Activated CD8-positive, alpha-beta memory T cell treated with anti-CD3 and anti-CD28 coated beads for 36 hours (primary cell): ENCODE measurements at regions not wholly inside any gene's neighbourhood (a gene's known extent, or its start where the extent isn't known, plus 50 kb on each side); places are given as distances from the start of the nearest gene placed in this dataset.
"Not testable (repeated sequence)": the region's sequence is repeated elsewhere in the genome, so short reads cannot be mapped to it uniquely, and the experiment has no call there.

Source experiments
- CTCF ChIA-PET: fragments of 350-600 bp; sonication (Branson Sonifier 250); formaldehyde crosslinking; loops from one replicate; lab custom pipeline; 2021; ENCODE audit warnings: antibody characterized with exemption; lab: Charles Lee
- POLR2A ChIA-PET: fragments of 350-600 bp; sonication (Branson Sonifier 250); formaldehyde crosslinking; loops from one replicate; lab custom pipeline; 2021; ENCODE audit warnings: antibody characterized with exemption; lab: Charles Lee

GRCh38 chr7:112540839-112541577 lies 60.2 kb downstream of the LSMEM1 start:
- ChIA-PET CTCF (no interaction called here), POLR2A (no interaction called here)

- CTCF ChIA-PET: no interaction called here
- POLR2A ChIA-PET: no interaction called here
Measured at GRCh38 chr7:112546723-112547513, 66.1 kb downstream of the LSMEM1 start.

- POLR2A ChIA-PET: no interaction called here
- CTCF ChIA-PET: no interaction called here
Measured at GRCh38 chr7:112547916-112548315, 67.1 kb downstream of the LSMEM1 start.

- ChIA-PET CTCF (interaction anchor here (1.0 to 1.9 kb wide), 4 partner anchors 11 to 871 kb away, joined by 3 to 7 read pairs (median 4); no protein-coding TSS in a partner anchor), POLR2A (no interaction called here)
Measured at GRCh38 chr7:112550468-112551060, 69.8 kb downstream of the LSMEM1 start.

GRCh38 chr7:112551521-112551920 lies 70.7 kb downstream of the LSMEM1 start:
- CTCF ChIA-PET: interaction anchor here (1.2 to 1.9 kb wide), 3 partner anchors 10 to 870 kb away, joined by 3 to 7 read pairs (median 5); no protein-coding TSS in a partner anchor
- POLR2A ChIA-PET: not testable (repeated sequence)

- CTCF ChIA-PET: no interaction called here
- POLR2A ChIA-PET: no interaction called here
Measured at GRCh38 chr7:112554591-112554990, 73.8 kb downstream of the LSMEM1 start.

GRCh38 chr7:112556633-112557032 lies 75.8 kb downstream of the LSMEM1 start:
- ChIA-PET CTCF (interaction anchor here (1.0 kb wide), 1 partner anchor 17 kb away, joined by 3 read pairs; no protein-coding TSS in a partner anchor), POLR2A (interaction anchor here (0.9 kb wide), 1 partner anchor 226 kb away, joined by 3 read pairs; no protein-coding TSS in a partner anchor)

- ChIA-PET POLR2A (no interaction called here), CTCF (no interaction called here)
Measured at GRCh38 chr7:112566442-112567324, 85.9 kb downstream of the LSMEM1 start.

- CTCF ChIA-PET: no interaction called here
- POLR2A ChIA-PET: no interaction called here
Measured at GRCh38 chr7:112567388-112567787, 86.6 kb downstream of the LSMEM1 start.

GRCh38 chr7:112571852-112572607 lies 91.2 kb downstream of the LSMEM1 start:
- POLR2A ChIA-PET: no interaction called here
- CTCF ChIA-PET: no interaction called here

- ChIA-PET CTCF (interaction anchor here (0.9 kb wide), 1 partner anchor 16 kb away, joined by 3 read pairs; no protein-coding TSS in a partner anchor), POLR2A (interaction anchor here (0.6 kb wide), 1 partner anchor 514 kb away, joined by 3 read pairs; the partner anchor contains the start of gene GPR85)
Measured at GRCh38 chr7:112572669-112573301, 92.0 kb downstream of the LSMEM1 start.

- ChIA-PET CTCF (interaction anchor here (0.9 kb wide), 1 partner anchor 17 kb away, joined by 3 read pairs; no protein-coding TSS in a partner anchor), POLR2A (interaction anchor here (0.6 kb wide), 1 partner anchor 513 kb away, joined by 3 read pairs; the partner anchor contains the start of gene GPR85)
Measured at GRCh38 chr7:112573302-112574039, 92.7 kb downstream of the LSMEM1 start.

- ChIA-PET CTCF (no interaction called here), POLR2A (no interaction called here)
Measured at GRCh38 chr7:112575864-112576263, 95.1 kb downstream of the LSMEM1 start.

- ChIA-PET POLR2A (no interaction called here), CTCF (no interaction called here)
Measured at GRCh38 chr7:112579388-112579787, 98.6 kb downstream of the LSMEM1 start.

GRCh38 chr7:112580717-112581435 lies 100.1 kb downstream of the LSMEM1 start:
- ChIA-PET CTCF (no interaction called here), POLR2A (no interaction called here)

GRCh38 chr7:112581529-112581928 lies 100.7 kb downstream of the LSMEM1 start:
- ChIA-PET CTCF (no interaction called here), POLR2A (no interaction called here)
